Peyer's patch (tissue), 4 donors: ENCODE measurements at regions not wholly inside any gene's neighbourhood (a gene's known extent, or its start where the extent isn't known, plus 50 kb on each side); places are given as distances from the start of the nearest gene placed in this dataset.

Source experiments
- POLR2A ChIP-seq, 2 donors: fragments of 450-650 bp; IDR thresholded peaks; one replicate each; pipeline ENCODE4 v1.5.1; 2017; ENCODE audit warnings: antibody characterized with exemption in 2 of 2, mild to moderate bottlenecking in 2 of 2, moderate library complexity in 2 of 2
- TF ChIP-seq, protein P1 (sequence below), 6 experiments: fragments of 450-650 bp in 4 of 6; fragments of 200-600 bp in 2 of 6; sonication (generic) in 1 of 6; IDR thresholded peaks; one replicate each; pipeline ENCODE4 v1.5.1; 2017 to 2019; ENCODE audit warnings: antibody characterized with exemption in 6 of 6, mild to moderate bottlenecking in 3 of 6, moderate library complexity in 1 of 6

DNA sequence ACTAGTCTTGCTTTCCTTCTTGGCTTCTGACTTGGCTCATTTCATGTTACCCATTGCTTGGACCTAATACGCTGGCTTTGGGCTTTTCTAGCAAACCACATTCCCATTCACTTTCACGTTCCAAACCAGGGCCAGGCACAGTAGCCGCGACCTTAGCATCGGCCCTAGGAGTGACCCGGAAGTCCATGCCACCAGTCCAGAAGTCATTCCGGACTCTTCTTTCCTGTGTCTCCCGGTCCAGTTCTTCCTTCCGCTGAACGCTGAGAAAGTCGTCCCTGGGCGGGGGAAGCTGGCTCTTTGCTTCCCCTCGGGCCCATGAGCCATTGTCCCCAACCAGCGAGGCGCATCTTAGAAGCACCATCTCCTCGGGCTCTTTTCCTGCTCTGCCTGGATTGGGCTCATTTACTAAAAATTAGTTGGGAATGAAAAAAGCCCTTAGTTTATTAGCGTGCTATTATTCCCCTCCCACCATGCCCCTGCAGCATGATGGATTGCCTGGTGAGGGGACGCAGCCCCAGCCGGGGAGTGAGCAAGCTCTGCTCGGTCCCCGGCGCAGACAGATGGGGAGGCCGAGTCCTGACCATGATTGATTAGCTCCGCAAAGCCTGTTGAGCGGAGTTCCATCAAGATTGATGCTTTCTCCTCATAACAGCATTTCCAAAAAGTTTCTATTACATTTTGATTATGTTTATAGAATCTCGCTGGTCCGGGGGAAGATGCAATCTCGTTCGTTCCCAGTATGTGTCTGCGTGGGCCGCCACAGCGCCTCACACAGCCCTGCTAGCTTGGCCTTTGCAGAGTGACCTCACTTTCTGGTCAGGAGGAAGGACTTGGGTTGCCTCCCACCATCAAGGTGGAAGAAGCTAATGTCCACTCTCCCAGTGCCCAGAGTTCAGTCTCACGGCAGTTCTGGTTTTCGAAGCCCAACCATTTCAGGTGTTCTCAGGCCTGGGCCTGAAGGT is 115.1 kb upstream of the TOP1 start:
- TF ChIP-seq, protein P1, sequence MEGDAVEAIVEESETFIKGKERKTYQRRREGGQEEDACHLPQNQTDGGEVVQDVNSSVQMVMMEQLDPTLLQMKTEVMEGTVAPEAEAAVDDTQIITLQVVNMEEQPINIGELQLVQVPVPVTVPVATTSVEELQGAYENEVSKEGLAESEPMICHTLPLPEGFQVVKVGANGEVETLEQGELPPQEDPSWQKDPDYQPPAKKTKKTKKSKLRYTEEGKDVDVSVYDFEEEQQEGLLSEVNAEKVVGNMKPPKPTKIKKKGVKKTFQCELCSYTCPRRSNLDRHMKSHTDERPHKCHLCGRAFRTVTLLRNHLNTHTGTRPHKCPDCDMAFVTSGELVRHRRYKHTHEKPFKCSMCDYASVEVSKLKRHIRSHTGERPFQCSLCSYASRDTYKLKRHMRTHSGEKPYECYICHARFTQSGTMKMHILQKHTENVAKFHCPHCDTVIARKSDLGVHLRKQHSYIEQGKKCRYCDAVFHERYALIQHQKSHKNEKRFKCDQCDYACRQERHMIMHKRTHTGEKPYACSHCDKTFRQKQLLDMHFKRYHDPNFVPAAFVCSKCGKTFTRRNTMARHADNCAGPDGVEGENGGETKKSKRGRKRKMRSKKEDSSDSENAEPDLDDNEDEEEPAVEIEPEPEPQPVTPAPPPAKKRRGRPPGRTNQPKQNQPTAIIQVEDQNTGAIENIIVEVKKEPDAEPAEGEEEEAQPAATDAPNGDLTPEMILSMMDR (IDR thresholded peaks at IDR 0.05), result no peak
- no peak for TF ChIP-seq POLR2A (IDR thresholded peaks at IDR 0.05)
